Prostate gland (tissue), 2 donors: ENCODE measurements at regions not wholly inside any gene's neighbourhood (a gene's known extent, or its start where the extent isn't known, plus 50 kb on each side); places are given as distances from the start of the nearest gene placed in this dataset.
"Not testable (repeated sequence)": the region's sequence is repeated elsewhere in the genome, so short reads cannot be mapped to it uniquely, and the experiment has no call there.

ENCODE experiments used
- DNase-seq: peaks from one replicate; pipeline ENCODE4 v3.0.0-alpha.2; 2019; ENCODE audit warnings: low spot score
- H3K27ac ChIP-seq, 2 donors: fragments of 200-600 bp; sonication (generic); 2 replicates each; pipeline ENCODE4 v1.5.1; 2017 to 2019
- H3K27me3 ChIP-seq: fragments of 200-600 bp; sonication (generic); replicated peaks from 2 replicates; pipeline ENCODE4 v1.5.1; 2019; ENCODE audit not compliant: insufficient read depth
- H3K36me3 ChIP-seq, 2 donors: fragments of 200-600 bp; sonication (generic); 1 replicate in 1 of 2; 2 replicates in 1 of 2; pipeline versions ENCODE4 v1.5.1 to v1.8.1; 2017 to 2019
- H3K4me1 ChIP-seq: fragments of 200-600 bp; sonication (generic); replicated peaks from 2 replicates; pipeline ENCODE4 v1.5.1; 2019
- H3K4me3 ChIP-seq, 2 donors: fragments of 200-600 bp; sonication (generic); 2 replicates each; pipeline ENCODE4 v1.5.1; 2017 to 2019
- H3K9me3 ChIP-seq: fragments of 200-600 bp; sonication (generic); 2 replicates; pipeline ENCODE4 v1.5.1; 2017
- POLR2A ChIP-seq: fragments of 450-650 bp; IDR thresholded peaks from one replicate; pipeline ENCODE4 v1.6.1; 2016; ENCODE audit warnings: antibody characterized with exemption, mild to moderate bottlenecking
- POLR2AphosphoS5 ChIP-seq: sonication (generic); formaldehyde crosslinking; IDR thresholded peaks from one replicate; pipeline ENCODE4 v1.6.1; 2017; ENCODE audit warnings: antibody characterized with exemption
- WGBS: methylation state at CpG from one replicate; pipeline ENCODE4 v1.1.5; 2018; 5-methylcytosine and 5-hydroxymethylcytosine counted together
- intact Hi-C: fragments of 100-400 bp; cut with DNase I; formaldehyde crosslinking; loops from one replicate; pipeline ENCODE4 v1.14.2; 2022
- TF ChIP-seq, protein P1 (sequence below), 4 experiments: fragments of 200-600 bp in 2 of 4; fragments of 450-650 bp in 2 of 4; sonication (generic) in 2 of 4; IDR thresholded peaks; 1 replicate in 3 of 4; 2 replicates in 1 of 4; pipeline ENCODE4 v1.5.1; 2016 to 2019; ENCODE audit warnings: antibody characterized with exemption in 4 of 4, mild to moderate bottlenecking in 2 of 4, moderate library complexity in 2 of 4

DNA sequence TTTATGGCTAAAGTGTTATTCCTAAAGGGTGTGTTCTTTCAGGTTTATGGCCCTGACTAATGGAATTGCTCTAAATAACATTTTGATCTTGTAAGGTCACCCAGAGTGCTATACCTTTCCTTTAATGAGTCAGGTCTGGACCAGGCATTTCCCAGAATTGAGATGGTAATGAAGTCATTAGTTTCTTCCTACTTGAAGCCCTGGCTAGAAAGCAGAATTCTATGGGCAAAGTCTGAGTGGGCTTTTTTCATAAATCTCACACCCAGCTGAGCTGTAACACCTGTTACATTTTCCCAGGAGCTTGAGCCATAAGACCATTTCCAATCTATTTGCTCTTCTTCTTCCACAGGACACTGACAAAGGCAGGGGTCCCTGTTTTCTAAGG, 122.0 kb upstream of the ID4 start:
- TF ChIP-seq, protein P1, sequence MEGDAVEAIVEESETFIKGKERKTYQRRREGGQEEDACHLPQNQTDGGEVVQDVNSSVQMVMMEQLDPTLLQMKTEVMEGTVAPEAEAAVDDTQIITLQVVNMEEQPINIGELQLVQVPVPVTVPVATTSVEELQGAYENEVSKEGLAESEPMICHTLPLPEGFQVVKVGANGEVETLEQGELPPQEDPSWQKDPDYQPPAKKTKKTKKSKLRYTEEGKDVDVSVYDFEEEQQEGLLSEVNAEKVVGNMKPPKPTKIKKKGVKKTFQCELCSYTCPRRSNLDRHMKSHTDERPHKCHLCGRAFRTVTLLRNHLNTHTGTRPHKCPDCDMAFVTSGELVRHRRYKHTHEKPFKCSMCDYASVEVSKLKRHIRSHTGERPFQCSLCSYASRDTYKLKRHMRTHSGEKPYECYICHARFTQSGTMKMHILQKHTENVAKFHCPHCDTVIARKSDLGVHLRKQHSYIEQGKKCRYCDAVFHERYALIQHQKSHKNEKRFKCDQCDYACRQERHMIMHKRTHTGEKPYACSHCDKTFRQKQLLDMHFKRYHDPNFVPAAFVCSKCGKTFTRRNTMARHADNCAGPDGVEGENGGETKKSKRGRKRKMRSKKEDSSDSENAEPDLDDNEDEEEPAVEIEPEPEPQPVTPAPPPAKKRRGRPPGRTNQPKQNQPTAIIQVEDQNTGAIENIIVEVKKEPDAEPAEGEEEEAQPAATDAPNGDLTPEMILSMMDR (IDR thresholded peaks at IDR 0.05): no peak
- TF ChIP-seq POLR2A: no peak
- TF ChIP-seq POLR2AphosphoS5: no peak
- H3K27ac ChIP-seq: no peak overlapping the region
- H3K36me3 ChIP-seq: no peaks in the 10 kb centered on the region
- no peaks in the 10 kb centered on the region for H3K9me3 ChIP-seq
- no peaks in the 10 kb centered on the region for H3K4me1 ChIP-seq
- H3K4me3 ChIP-seq: no peak overlapping the region
- no peaks in the 10 kb centered on the region for H3K27me3 ChIP-seq
- DNase-seq: no peak
- intact Hi-C loops: no loop called here

DNA sequence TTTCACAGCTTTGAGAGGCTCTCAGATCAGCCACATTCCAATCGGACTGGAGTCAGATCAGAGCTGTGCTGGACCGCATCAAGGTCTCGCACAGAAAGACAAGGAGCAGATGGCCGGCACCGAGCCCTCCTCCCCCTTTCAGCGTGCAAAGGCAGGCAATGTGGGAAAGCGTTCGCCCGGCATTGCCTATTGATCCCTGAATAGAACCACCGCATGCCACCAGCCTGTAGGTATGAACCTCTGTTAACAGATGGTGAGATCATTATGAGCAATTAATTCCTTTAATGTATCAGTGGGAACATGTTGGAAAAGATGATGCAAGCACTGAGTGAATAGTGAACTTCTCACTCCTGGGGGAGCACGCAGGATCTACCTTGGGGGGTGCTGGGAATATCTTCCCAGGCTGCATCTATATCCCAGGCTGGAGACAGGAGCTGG, 117.5 kb upstream of the ID4 start:
- Histone ChIP-seq H3K9me3 (no peaks in the 10 kb centered on the region), H3K36me3 (no peaks in the 10 kb centered on the region), H3K4me3 (no peak overlapping the region), H3K27ac (no peak overlapping the region), H3K4me1 (no peaks in the 10 kb centered on the region), H3K27me3 (no peaks in the 10 kb centered on the region)
- WGBS: 47% methylated on average over 11 of the region's 11 CpGs
- TF ChIP-seq POLR2A (no peak), POLR2AphosphoS5 (no peak)
- TF ChIP-seq, protein P1 (IDR thresholded peaks at IDR 0.05): no peak
- intact Hi-C loops: no loop called here
- no peak for DNase-seq

DNA sequence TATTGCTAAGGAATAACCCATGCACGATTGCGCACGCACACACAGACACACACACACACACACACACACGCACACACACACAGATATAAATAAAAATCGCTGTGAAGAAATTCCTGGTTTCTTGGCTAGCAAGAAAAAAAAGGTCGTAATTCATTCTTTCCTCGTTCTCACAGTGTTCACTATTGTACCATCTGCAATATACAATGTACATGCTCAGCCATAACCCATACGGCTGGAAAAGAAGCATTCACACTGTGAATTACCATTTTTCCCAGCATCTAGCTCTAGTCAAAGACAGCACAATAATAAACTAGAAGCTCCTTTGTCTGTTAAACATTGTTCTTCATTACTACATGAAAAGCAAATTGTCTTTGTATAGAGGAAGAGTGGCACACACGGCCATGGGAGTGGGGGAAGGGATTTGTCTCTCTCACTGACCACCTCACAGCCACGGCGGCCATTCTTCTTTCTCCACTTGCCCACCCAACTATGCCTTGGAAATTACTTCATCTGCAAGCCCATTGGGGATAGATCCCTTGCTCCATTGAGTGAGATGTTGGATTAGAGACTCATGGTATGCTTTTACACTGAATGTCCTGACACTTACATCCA, 115.3 kb upstream of the ID4 start:
- WGBS: 82% methylated on average over 11 of the region's 11 CpGs
- H3K27me3 ChIP-seq: no peaks in the 10 kb centered on the region
- no peak for TF ChIP-seq POLR2A
- TF ChIP-seq, protein P1 (IDR thresholded peaks at IDR 0.05): no peak
- no peaks in the 10 kb centered on the region for H3K36me3 ChIP-seq
- H3K9me3 ChIP-seq: no peaks in the 10 kb centered on the region
- H3K27ac ChIP-seq: no peak overlapping the region
- DNase-seq: no peak
- H3K4me3 ChIP-seq: no peak overlapping the region
- no peaks in the 10 kb centered on the region for H3K4me1 ChIP-seq
- intact Hi-C loops: no loop called here

DNA sequence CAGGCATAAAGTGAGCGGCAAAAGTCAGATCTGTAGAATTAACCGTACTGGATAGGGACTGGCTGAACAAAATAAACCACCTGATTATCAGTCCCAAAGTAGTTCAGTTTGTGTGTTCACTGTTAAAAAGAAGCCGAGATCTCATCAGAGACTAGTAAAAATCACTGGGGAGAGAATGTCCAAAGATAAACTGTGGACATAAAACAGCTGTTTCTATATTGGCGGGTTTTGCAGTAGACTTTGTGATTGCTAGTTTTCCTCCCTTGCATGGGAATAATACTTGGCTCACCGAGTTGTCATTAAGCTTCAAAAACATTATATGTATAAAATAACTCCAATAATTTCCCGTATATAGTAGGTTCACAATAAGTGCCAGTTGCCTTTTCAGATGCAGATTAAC, 114.2 kb upstream of the ID4 start:
- H3K27me3 ChIP-seq: no peaks in the 10 kb centered on the region
- no peaks in the 10 kb centered on the region for H3K36me3 ChIP-seq
- WGBS: 70% methylated on average over 6 of the region's 6 CpGs
- no peak for DNase-seq
- no peaks in the 10 kb centered on the region for H3K9me3 ChIP-seq
- no peaks in the 10 kb centered on the region for H3K4me1 ChIP-seq
- H3K27ac ChIP-seq: no peak overlapping the region
- TF ChIP-seq POLR2AphosphoS5 (no peak), POLR2A (no peak)
- TF ChIP-seq, protein P1 (IDR thresholded peaks at IDR 0.05): no peak
- H3K4me3 ChIP-seq: no peak overlapping the region
- intact Hi-C loops: no loop called here

DNA sequence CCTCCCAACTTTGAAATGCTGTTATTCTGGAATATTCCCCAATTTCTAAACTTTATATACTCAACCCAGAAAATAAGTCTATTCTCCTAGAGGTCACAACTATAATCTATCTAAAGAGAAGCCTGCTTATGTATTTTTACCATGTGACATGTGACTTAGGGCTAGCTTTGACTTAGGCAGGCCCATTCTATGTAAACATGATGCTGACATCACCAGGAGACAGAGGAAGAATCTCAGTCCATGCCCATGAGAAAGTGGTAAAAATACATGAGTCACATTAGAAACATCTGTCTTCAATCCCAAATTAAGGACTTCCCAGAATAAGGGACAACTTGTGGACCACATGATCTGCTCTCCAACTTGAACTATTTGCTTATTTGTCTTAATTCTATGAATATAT, 113.6 kb upstream of the ID4 start:
- Histone ChIP-seq H3K4me1 (no peaks in the 10 kb centered on the region), H3K36me3 (no peaks in the 10 kb centered on the region), H3K9me3 (no peaks in the 10 kb centered on the region), H3K27ac (no peak overlapping the region), H3K27me3 (no peaks in the 10 kb centered on the region), H3K4me3 (no peak overlapping the region)
- TF ChIP-seq POLR2AphosphoS5 (no peak), POLR2A (no peak)
- TF ChIP-seq, protein P1 (IDR thresholded peaks at IDR 0.05): no peak
- intact Hi-C loops: no loop called here
- DNase-seq: no peak

DNA sequence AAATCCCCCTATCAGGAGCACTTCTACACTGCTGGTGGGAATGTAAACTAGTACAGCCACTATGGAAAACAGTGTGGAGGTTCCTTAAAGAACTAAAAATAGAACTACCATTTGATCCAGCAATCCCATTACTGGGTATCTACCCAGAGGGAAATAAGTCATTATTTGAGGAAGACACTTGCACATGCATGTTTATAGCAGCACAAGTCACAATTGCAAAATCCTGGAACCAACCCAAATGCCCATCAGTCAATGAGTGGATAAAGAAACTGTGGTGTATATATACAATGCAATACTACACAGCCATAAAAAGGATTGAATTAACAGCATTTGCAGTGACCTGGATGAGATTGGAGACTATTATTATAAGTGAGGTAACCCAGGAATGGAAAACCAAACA, 111.7 kb upstream of the ID4 start:
- H3K4me3 ChIP-seq, H3K9me3 ChIP-seq, DNase-seq, H3K27ac ChIP-seq, intact Hi-C loops, H3K27me3 ChIP-seq, H3K36me3 ChIP-seq, H3K4me1 ChIP-seq: not testable (repeated sequence)
